GM21423 (cell line): ENCODE measurements at regions not wholly inside any gene's neighbourhood (a gene's known extent, or its start where the extent isn't known, plus 50 kb on each side); places are given as distances from the start of the nearest gene placed in this dataset.

Experiments
- ATAC-seq: cut with Tn5 transposase; IDR thresholded peaks from one replicate; pipeline ENCODE4 v1.9.1; 2021; ENCODE audit warnings: mild to moderate bottlenecking, moderate library complexity; ENCODE audit not compliant: unreplicated experiment

DNA sequence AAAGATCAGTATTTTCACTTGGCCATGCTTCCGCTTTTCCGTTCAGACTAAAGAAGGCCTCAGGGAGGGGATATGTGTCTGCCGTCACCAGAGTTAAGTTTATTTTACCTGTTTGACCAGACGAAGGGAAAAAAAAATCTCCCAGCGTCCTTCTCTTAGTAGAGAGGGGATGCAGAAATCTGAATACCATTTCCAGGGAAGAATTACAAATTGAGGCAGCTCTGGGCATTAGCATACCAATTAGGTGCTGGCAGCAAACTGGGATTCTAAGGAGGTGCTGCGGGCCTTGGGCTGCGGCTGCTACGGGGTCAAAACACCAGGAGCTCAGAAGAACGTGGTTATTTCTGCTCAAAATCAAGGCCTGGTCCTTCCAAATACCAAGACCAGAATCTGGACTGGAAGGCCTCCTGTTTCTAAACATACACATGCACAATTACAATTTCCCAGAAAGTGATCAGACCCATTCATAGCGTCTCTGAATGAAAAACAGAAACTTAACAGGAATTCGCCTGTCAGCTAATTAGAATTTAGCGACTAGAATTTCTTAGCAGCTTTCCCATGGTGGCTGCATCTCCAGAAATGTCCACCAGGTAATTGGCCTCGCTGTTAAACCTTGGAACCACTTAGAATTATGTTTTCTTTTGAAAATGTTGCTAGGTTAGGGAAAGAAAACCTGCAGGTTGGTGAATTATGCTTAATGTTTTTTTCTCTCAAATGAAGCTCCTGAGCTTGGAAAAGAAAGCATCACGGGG lies 617.0 kb downstream of the VRK1 start:
- ATAC-seq: no peak

GRCh38 chr14:97414718-97415098 lies 617.5 kb downstream of the VRK1 start:
- no peak for ATAC-seq

DNA sequence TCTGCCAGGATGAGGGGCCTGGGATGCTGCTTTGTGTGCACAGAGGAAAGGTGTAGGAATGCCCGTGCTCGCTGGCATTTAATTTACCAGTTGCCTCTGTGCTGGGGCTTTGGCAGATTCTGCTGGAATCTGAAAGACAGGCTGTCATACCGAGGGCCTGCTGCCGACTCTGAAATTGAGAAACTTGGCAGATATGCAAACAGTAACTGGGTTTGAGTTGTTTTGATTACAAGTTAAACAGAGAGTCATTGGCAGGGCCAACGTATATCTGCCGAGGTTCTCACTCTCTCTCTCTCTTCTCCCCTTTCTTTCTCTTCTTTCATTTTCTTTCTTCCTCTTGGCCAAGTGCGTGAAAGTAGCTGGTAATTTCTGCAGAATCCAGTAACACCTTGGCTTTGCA lies 618.7 kb downstream of the VRK1 start:
- ATAC-seq: no peak

- no peak for ATAC-seq
Measured at GRCh38 chr14:97416550-97416949, 619.4 kb downstream of the VRK1 start.

DNA sequence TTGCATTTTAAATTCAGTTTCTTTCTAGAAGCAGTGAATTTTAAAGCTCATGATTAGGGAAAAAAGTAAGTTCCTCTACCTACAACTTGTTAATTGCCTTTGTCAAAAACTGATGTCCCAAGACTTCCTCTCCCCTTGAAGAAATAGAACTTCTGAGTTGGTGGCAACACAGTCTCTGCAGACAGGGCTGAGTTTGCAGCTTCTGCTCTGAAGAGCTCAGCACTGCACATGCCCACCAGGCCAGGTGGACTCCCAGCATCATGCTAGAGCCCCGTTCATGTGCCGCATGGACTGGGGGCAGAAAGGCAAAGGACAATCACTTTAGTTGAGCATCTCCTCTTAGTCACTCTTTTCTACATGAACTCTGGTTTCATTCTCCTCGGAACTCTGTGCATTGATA lies 620.1 kb downstream of the VRK1 start:
- ATAC-seq: no peak

GRCh38 chr14:97420211-97420610 lies 623.0 kb downstream of the VRK1 start:
- no peak for ATAC-seq

DNA sequence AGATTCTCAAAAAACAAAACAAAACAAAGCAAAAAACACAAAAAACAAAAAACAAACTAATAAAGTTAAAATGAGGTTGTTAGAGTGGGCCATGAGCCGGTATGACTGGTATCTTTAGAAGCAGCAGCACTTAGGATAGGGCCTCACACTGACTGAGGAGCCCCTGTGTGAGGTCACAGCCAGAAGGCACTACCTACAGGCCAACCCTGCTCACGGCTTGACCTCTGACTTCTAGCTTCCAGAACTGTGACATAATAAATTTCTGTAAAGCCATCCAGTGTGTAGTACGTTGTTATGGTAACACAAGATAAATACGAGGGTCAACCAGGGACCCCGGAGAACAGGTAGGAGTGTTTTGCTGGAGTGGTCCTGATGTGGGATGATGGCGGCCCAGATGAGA lies 629.6 kb downstream of the VRK1 start:
- no peak for ATAC-seq

GRCh38 chr14:97428808-97429440 lies 631.7 kb downstream of the VRK1 start:
- no peak for ATAC-seq

DNA sequence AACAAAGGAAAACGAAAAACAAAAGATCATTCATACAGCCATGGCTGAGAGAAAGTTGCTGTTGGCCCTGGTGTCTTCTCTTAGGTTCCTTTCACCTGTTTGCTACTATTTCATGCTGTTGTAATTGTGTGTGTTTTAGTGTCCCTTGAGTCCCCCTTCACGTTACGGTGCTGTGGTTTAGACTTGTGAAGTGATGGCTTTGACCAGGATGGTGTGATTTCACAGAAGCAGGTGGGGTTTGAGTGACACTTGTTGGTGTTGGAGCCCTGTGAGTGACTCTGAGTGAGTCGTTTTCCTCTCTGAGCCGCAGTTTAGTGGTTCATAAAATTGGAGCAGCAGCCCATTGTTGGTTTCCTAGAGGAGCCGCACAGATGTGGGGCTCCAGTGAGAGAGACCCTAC lies 635.4 kb downstream of the VRK1 start:
- no peak for ATAC-seq

DNA sequence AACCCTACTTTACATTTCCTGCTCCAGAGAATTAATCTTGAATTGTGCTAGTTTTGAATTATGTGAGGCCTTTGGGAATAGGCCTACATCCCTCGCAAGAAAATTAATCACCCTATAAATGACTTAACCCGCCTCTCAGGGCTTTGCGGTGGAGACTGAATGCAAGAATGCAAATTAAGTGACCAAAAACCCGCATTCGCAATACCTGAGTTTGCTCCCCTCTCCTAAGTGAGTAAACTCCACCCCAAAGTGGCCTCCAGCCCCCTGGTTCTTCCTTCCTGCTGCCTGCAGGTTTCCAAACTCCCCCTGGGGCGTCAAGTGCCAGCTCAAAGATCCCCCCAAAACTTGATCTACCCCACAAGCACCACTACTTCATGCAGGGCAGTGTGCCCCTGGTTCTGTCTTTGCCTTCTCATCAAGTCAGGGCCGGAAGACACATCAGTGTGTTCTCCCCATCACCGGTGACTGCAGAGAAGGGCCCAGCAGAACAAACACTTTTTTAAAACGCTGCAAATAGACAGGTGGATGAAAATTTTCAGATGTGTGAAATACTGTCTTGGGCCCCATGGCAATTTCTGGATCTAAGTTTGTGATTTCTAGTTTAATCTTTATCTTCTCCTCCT lies 644.7 kb downstream of the VRK1 start:
- ATAC-seq: no peak

DNA sequence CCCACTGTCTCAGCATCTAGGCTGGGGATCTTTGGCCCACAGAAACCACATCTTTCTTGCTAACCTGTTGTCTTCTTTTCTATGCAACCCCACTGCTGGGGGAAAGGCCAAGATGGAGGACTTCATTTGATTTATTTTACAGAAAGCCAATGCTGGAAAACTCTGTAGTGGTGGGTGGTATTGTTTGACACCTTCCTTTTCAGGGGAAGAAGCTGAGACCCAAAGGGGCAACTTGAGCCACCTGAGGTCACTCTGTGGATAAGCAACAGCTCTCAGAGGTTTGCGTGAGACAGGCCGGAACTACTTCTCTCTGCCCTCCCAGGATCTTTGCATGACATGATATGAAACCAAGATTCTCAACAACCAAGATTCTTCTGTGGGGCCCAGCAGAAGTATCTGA lies 645.2 kb downstream of the VRK1 start:
- no peak for ATAC-seq

DNA sequence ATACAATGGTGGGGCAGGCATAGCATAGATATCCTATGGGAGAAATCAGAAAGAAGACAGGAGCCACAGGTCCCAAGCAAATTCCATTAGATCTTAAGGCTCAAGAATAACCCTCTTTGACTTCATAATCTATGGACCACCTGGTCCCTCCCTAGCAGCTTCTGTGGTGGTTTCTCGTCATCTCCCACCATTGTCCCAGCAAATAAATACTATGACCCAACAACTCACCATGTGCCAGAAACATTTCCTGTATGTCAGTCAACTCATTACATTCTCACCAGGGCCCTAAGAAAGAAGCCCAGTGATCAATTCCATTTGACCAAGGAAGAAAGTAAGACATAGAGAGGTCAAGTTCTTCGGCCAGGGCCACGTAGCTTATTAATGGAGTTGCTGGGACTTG lies 646.2 kb downstream of the VRK1 start:
- no peak for ATAC-seq

- ATAC-seq: no peak
Measured at GRCh38 chr14:97444248-97444647, 647.1 kb downstream of the VRK1 start.

GRCh38 chr14:97445367-97445766 lies 648.2 kb downstream of the VRK1 start:
- ATAC-seq: no peak

DNA sequence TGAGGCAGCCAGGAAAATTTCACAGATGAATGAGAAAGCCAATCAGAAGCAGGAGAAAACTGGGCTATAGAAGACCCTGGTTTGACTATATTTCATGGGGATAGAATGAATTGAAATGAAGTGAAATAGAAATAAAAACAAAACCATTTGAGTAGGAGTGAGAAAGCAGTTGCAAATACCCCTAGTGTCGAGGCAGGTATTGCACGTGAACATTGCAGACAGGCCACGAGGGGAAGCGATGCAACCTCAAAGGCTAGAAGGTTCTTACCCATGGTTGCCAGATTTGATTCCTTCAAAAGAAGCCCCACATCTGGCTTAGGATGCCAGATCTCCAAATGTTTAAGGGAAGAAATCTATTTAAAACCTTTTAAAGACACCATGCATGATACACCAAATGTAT lies 648.9 kb downstream of the VRK1 start:
- ATAC-seq: no peak

DNA sequence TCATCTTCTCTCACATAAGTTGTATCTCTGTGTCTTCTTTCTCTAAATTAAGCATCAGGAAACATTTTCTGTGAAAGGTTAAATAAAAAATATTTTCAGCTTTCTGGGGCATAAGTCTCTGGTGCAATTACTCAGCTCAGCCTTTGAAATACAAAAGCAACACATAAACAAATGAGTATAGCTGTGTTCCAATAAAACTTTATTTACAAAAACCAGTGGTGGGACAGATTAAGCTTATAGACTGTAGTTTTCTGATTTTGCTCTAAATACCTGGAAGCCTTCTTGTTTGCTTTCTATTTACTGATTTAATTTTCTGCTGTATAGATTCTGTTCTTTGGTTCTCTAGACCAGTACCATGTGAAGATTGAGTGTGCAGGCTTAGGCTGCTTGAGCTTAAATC lies 655.1 kb downstream of the VRK1 start:
- ATAC-seq: no peak

DNA sequence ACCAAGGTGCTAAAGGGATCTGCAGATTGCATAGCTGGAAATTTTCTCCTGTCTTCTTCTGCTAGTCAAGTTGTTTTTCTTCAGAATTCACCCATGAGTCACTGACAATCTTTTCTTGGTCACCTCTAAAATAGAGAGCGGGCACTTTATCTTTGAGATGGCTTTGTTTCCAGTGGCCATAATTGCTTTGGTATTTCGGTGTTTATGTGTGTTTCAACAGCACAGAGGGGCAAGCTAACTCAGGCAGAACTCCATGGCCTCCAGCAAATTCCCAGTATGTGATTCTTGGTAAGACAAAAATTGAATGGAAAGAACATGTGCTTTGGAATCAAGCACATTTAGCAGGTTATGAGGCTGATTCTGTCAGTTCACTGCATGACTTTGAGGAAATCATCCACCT lies 656.8 kb downstream of the VRK1 start:
- ATAC-seq: no peak

DNA sequence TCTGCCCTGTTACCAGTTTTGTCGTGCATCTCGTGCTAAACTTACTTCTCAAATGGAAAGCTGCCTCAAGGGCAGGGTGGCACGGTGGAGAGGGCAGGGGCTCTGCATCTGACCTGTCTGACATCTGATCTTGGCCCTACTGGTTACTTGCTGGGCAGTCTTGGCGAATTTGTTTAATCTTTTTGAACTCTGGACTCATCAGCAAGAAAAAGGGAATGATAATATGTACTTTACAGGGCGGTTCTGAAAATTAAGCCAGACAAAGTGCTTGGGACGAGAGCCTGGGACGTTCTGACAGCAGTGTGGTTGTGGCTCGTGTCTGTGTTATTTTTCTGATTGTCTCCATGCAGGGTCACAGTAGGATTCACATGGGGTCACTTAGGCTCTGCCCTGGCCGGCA lies 659.3 kb downstream of the VRK1 start:
- no peak for ATAC-seq

DNA sequence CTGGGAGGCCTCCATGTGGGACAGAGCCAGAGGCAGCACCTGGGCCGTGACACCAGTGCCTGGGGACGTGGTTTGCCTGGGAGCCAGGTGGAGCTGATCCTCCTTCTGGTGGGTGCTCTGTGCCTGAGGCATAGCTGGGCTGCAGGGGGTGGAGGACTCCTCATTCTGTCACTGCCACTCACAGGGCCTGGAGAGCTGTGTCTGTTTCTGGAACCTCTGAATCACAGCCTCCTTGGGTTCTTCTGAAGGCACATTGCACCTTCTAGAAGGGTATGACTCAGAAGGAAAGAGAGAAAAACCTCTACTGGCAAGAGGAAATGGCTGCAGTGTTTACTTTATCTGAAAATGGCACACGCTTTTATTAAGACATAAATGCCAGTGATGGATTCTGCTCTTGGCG lies 659.8 kb downstream of the VRK1 start:
- no peak for ATAC-seq

DNA sequence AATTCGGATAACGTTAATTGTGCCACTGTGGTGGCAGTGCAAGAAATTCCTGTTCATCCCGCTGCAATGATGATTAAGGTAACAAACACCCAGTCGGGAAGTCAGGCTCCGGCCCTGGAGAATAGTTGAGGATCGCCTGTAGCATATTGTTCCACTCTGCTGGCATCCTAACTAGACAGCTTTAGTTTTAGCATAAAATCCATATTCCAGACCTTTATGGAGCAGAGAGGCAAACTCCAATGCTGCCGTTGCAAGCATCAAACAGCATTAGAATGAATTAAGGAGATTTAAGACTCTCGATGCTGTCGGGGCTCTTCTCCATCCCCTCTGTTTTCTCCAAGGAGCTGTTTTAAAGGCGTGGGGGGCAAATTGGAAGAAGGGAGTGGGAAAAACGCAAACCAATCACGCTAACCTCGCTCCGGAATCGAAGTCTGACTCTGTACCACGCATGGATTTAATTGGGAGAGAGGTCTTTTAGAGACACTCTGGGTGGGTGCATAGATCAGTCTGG lies 660.4 kb downstream of the VRK1 start:
- no peak for ATAC-seq

DNA sequence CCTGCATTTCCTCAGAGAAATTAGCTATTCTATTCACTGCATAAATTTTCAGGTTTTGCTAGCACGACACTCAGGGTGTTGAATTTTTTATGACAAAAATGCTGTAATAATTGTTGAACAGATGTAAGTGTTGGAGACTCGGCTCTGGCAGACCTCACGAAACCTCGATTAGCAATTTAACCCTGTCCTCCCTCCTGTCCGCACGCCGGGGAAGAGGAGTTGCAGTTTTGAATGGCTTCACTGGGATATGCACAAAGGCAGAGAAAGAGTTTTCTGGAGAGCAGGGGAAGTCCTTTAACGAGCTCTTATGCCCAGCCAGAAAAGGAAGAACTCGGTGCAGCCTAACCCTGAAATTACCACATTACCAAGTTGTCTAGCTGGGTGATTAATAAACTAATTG lies 661.1 kb downstream of the VRK1 start:
- ATAC-seq: no peak
